GM19452 (cell line): ENCODE measurements at regions not wholly inside any gene's neighbourhood (a gene's known extent, or its start where the extent isn't known, plus 50 kb on each side); places are given as distances from the start of the nearest gene placed in this dataset.

Source experiments
- ATAC-seq: cut with Tn5 transposase; IDR thresholded peaks from one replicate; pipeline ENCODE4 v1.9.1; 2021; ENCODE audit not compliant: unreplicated experiment

- no peak for ATAC-seq
Observed at GRCh38 chr2:220393711-220394110, 766.3 kb downstream of the SLC4A3 start.

- no peak for ATAC-seq
Observed at GRCh38 chr2:220394433-220394832, 767.0 kb downstream of the SLC4A3 start.

DNA sequence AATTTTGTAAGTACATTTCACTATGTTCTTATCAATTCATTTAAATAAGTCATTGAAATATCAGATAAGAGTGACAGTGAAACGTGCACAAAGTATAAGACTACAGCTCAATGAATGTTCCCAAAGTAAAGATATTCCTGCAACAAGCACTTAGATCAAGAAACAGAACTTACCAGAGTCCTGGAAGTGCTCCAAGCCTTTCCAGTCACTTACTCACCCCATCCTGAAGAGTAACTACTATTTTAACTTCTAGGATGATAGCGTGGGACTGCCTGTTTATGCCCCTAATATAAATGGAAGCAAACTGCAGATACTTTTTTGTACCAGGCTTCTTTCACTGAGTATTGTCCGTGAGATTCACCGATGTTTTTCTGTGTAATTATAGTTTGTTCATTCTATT is 768.9 kb downstream of the SLC4A3 start:
- no peak for ATAC-seq

GRCh38 chr2:220410296-220410695 is 782.9 kb downstream of the SLC4A3 start:
- no peak for ATAC-seq

DNA sequence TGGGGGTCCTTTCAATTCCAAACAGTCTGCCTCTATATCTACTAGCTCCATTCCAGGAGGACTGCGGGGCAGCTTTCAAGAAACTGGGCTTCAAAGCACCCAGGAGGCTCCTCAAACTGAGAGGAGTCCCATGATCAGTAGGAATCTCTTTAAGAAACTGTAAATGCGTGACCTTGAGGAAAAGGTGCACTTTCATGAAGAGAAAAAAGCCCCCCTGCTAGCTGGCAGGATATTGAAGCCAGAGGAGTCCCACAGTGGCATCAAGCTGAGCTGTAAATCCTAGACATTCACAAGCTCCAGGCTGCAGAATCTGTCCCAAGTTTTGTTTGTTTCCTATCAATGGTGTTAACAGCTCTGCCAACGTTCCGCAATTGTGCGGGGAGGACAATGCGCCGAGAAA is 790.1 kb downstream of the SLC4A3 start:
- ATAC-seq: no peak

DNA sequence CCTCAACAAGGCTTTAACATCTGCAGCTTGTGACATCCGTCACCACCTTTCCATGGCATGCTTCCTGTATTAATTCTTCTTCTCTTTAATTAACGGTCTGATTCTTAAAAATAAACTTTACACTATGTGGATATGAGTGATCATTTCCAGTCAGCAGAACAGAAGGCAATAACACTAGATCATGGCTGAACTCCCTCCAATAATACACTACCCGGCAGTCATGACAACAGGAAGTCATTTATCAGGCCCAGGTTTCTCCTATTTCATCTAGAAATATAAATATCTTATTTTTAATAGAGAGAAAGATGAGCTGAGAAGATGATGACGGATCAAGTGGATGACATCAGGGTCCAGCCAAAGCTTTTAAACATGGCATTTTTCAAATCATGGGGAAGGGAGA is 792.2 kb downstream of the SLC4A3 start:
- ATAC-seq: no peak

GRCh38 chr2:220420820-220421219 is 793.4 kb downstream of the SLC4A3 start:
- no peak for ATAC-seq

DNA sequence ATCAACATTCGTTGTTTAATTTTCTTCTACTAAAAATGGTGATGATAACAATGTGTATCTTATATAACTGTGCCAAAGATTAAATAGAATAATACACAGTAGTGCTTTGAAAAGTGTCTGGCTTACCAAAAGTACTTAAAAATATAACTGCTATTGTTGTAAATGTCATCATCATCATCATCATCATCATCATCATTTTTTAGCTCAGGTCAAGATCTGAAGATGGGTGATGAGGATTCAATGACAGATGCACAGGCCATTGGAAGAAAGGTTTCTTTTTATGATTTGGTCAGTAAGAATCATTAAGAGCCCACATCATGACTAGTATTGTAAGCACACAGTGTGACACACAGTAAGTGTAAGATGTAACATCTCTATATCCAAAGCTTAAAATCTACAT is 795.2 kb downstream of the SLC4A3 start:
- ATAC-seq: no peak

DNA sequence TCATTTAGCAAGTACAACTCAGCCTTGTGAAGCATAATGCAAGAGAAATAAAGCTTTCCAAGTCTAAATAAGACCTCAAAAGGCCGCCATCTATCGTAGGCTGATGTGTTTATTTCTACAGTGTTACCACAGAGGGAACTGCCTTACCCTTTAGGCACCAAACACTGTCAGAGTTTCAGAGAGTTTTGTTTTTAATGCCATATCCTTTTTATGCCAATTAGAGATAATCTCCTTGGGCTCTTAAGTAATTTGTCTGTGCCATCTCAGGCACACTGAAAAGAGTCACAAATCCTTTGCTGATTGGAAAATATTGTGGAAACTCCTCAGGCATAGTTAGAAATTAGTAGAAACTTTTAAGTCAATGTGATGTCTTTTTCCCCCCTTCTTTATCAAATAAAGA is 797.1 kb downstream of the SLC4A3 start:
- no peak for ATAC-seq

DNA sequence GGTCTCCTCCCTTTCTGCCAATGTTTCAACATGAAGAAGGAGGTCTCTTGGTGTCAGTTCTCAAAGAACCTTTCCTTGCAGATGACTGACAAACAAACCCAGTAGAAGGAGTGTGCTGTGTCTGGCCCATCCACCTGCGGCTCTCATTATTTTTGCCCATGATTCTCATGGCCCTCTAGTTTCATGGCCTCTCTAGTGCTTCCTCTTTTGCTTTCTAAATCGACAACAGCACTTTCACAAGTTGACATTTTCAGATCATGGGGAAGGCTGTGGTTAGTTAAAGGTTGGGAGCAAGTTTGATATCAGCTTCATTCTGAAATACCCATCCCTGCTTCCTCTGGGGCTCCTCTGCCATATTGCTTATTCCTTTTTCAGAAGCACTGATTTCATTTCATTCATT is 805.2 kb downstream of the SLC4A3 start:
- ATAC-seq: no peak

DNA sequence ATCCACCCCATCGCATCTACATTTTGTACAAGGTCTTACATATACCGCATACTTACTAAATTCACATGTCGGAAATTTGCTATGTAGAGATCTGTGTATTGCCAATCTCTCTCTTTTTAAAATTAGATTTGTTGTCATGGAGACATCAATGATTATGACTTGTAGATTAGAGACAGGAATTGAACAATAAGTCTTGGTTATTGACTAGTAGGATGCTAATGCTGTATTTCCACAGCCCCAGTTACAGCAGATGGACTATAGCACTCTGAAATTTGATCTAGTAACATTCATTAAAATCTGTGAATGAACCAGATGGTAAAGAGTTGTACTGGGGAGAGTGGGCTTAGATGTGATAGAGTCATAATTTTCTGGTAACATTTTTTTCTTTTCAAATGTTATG is 805.7 kb downstream of the SLC4A3 start:
- ATAC-seq: no peak

- no peak for ATAC-seq
Observed at GRCh38 chr2:220434385-220434784, 807.0 kb downstream of the SLC4A3 start.

- no peak for ATAC-seq
Observed at GRCh38 chr2:220437938-220438337, 810.5 kb downstream of the SLC4A3 start.

GRCh38 chr2:220440731-220441130 is 813.3 kb downstream of the SLC4A3 start:
- ATAC-seq: no peak

- no peak for ATAC-seq
Observed at GRCh38 chr2:220441404-220441803, 814.0 kb downstream of the SLC4A3 start.

- no peak for ATAC-seq
Observed at GRCh38 chr2:220442012-220442411, 814.6 kb downstream of the SLC4A3 start.

GRCh38 chr2:220445429-220446105 is 818.1 kb downstream of the SLC4A3 start:
- no peak for ATAC-seq

DNA sequence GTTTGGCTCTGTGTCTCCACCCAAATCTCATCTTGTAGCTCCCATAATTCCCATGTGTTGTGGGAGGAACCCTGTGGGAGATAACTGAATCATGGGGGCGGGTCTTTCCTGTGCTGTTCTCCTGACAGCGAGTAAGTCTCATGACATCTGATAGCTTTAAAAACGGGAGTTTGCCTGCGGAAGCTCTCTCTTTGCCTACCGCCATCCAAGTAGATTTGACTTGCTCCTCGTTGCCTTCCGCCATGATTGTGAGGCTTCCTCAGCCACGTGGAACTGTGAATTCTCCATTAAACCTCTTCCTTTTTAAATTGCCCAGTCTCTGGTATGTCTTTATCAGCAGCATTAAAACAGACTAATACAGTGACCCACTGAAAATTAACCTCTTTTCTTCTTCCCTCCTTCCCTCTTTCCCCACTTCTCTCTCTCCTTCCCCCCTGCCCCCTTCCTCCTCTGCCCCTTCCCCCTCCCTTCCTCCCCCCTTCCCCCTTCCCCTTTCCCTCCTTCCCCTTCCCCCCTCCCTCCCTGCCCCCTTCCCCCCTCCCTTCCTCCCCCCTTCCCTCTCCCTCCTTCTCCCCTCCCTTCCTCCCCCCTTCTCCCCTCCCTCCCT is 818.8 kb downstream of the SLC4A3 start:
- no peak for ATAC-seq

DNA sequence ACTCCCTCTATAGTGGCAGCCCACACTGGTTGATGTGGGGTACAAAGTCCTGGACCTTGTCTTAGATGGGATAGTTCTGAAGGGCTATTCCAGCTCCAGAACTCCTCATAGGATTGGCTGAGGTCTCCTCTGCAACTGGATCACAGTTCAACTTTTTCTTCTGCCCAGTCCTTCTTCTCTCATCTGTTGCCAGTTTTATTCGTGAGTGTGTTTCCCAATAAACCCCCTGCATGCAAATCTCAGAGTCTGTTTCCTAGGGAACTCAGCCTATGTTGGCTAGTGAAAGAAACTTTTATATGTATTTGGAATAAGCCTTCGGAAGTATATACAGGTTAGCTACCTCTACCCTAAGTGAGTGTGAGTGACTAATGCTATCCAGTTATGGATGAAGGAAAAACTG is 823.4 kb downstream of the SLC4A3 start:
- ATAC-seq: no peak

DNA sequence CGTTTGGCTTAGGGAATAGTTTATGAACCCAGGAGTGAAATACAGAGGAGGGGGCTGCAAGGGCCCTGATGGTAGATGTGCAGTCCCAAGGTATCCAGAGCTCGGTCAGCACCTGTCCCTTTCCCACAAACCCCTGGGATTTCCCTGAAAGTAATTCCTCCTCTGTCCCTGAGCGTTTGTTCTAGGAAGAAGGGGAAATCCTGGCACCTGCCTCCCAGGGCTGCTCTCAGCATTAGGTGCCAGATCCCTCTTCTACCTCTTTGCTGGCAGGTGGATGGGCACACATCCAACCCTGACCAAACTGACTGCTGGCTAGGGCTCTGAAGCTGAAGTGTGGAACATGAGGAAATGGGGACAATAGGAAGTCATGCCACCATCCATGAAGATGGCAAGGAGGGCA is 824.0 kb downstream of the SLC4A3 start:
- ATAC-seq: no peak

- ATAC-seq: no peak
Observed at GRCh38 chr2:220452561-220452960, 825.1 kb downstream of the SLC4A3 start.

- ATAC-seq: no peak
Observed at GRCh38 chr2:220455351-220455990, 828.0 kb downstream of the SLC4A3 start.

DNA sequence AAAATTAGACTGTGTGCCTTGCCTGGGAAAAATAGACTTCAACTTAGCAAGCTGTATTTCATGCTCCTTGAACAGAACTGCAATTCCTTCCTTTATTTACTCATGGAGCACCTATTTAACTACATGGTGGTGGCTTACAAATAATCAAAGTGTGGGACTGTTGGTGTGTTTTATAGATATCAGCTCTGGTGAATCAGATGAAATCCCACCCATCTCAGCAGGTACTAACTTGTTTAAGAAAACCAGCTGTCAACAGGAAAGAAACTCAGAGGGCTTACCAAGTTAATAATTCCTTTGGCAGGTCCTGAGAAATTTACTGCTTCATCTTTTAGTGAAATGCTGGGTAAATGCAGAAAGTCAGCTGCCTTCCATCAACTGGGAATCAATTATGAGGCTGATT is 830.6 kb downstream of the SLC4A3 start:
- no peak for ATAC-seq
